ENCODE measurements at regions not wholly inside any gene's neighbourhood (a gene's known extent, or its start where the extent isn't known, plus 50 kb on each side); places are given as distances from the start of the nearest gene placed in this dataset.

DNA sequence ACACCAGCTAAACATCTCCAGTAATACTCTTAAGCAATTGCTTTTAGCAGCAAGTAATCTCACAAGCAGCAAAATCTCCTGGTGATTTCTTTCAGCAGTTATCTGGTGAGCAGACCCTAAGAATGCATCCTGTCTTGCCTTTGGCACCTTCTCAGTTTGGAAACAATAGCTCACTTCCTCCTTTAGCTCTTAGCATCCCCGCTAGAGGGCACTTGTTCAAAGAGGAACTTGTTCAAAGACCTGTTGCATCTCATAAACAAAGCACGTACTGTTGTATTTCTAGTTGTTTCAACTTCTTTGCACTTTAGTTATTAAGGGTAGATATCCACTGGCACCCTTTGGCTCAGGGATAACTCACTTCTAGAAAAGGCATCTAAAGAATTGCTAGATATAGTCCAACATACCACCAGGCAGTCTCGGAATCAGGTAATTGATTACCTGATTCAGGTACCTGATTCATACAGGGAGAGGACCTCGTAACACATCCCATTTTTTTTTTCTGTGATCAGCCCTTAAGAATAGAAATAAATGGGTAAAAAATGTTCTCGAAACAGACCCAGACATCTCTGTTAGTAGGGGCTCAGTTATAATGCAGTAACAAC is 81.9 kb upstream of the QRFPR start:
- TF ChIP-seq EZH2phosphoT487 (IDR thresholded peaks at IDR 0.05; ENCODE audit: insufficient read depth, low read depth) = no peak
- TF ChIP-seq EZH2 (IDR thresholded peaks at IDR 0.05; ENCODE audit: insufficient read depth, poor library complexity, severe bottlenecking) = no peak

Measured in GM23248 (cell line).